GM13976 (cell line): ENCODE measurements at regions not wholly inside any gene's neighbourhood (a gene's known extent, or its start where the extent isn't known, plus 50 kb on each side); places are given as distances from the start of the nearest gene placed in this dataset.

Source experiments
- DNase-seq: peaks from one replicate; pipeline ENCODE4 v3.0.0; 2012; ENCODE audit warnings: low spot score
- CTCF ChIP-seq: IDR thresholded peaks from 2 replicates; pipeline ENCODE4 v1.5.1; 2012; ENCODE audit warnings: borderline replicate concordance, mild to moderate bottlenecking; ENCODE audit not compliant: insufficient read depth; ENCODE audit errors: extremely low read depth, missing control alignments, control extremely low read depth
- in situ Hi-C: fragments of 300-500 bp; cut with MboI; formaldehyde crosslinking; loops from one replicate; pipeline ENCODE4 v1.12.0; 2022; ENCODE audit warnings: low sequenced_read_pairs, mixed read lengths, inconsistent platforms; ENCODE audit not compliant: unreplicated experiment

- in situ Hi-C loops, result no loop called here
- no peak for DNase-seq
- TF ChIP-seq CTCF, result no peak
Measured at GRCh38 chr1:101382135-101382534, 145.3 kb downstream of the S1PR1 start.

- in situ Hi-C loops, result no loop called here
- no peak for TF ChIP-seq CTCF
- DNase-seq, result peak; percentile 22
Measured at GRCh38 chr1:101388904-101389546, 152.2 kb downstream of the S1PR1 start.

DNA sequence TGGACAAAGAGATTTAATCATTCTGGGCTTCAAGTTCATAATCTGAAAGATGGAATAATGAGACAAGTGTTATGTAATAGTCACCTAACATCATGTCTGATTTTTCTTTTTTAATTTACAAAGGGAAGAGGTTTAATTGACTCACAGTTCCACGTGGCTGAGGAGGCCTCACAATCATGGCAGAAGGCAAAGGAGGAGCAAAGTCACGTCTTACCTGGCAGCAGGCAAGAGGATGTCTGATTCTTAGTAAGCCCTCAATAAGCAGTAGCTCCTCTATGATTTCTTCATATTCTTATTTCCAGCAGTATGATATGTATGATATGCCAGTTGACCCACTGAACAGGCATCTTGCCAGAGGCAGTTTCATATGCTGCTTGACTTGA, 152.7 kb downstream of the S1PR1 start:
- TF ChIP-seq CTCF, result no peak
- in situ Hi-C loops, result no loop called here
- no peak for DNase-seq

DNA sequence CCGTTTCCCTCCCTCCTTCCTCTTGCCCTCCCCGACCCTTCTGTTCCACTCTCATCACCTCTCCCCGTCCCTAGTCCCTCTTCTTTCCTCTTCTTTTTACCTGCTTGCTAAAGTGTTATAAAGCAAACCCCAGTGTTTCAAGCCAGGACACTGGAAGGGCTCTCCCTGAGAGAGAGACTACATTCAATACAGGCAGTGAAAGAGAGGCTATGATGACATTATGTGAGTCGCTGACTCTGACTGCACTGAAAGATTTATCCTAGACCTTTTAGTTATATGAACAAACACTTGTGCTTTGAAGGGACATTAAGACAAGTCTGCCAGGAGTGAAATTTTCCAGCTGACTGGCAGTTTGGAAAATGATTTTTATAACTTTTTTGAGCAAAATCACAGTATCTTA, 155.7 kb downstream of the S1PR1 start:
- no peak for TF ChIP-seq CTCF
- in situ Hi-C loops, result no loop called here
- no peak for DNase-seq

DNA sequence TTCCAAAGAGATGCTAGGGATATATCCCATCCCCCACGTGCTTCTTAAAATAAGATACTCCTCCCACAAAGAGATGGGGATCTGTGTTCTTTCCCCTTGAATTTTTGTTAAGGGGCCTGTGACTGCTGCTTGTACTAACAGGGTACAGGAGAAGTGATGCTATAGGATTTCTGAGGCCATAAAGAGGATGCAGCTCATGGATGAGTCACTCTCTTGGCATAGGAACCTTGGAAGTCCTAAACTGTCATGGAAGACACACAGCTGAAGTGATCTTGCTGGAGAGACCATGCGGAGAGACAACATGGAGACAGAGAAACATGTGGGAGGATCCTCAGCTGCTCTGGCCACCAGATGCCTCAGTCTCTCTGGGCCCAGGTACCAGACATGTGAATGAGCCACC, 157.2 kb downstream of the S1PR1 start:
- no peak for DNase-seq
- in situ Hi-C loops, result no loop called here

DNA sequence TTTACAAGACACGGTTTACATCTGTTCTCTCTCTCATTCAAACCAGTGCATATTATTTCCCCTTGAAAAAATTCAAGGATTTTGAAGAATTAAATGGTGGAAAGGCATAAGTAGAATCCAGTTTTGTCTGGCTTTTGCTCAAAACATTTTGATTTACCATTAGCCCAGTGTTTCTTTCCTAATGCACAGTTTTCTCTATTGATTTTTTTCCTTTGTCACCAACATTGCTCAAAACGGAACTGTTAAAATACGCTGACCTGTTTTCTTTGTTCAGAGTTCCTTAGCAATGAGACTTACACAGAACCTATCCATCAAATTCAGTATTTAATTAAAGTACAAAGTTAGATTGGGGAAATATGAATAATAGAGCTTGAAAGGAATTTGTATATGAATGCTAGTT, 162.4 kb downstream of the S1PR1 start:
- no peak for TF ChIP-seq CTCF
- in situ Hi-C loops, result no loop called here
- no peak for DNase-seq

More for the DNA sequence above, 157.2 kb downstream of the S1PR1 start:
- TF ChIP-seq CTCF, result no peak
